Large intestine (tissue), 3 donors: ENCODE measurements at regions not wholly inside any gene's neighbourhood (a gene's known extent, or its start where the extent isn't known, plus 50 kb on each side); places are given as distances from the start of the nearest gene placed in this dataset.

Source experiments
- DNase-seq, 2 donors: peaks; one replicate each; pipeline versions ENCODE4 v3.0.0 to v3.0.0-alpha.2; 2013
- H3K27ac ChIP-seq: one replicate; pipeline ENCODE4 v1.5.1; 2013; ENCODE audit warnings: low read length
- H3K27me3 ChIP-seq: 2 replicates; pipeline ENCODE4 v1.6.1; 2013; ENCODE audit warnings: low read length; ENCODE audit not compliant: control insufficient read depth, insufficient read depth
- H3K36me3 ChIP-seq: 2 replicates; pipeline ENCODE4 v1.6.1; 2013; ENCODE audit warnings: low read length; ENCODE audit not compliant: control insufficient read depth, insufficient read depth
- H3K4me1 ChIP-seq: one replicate; pipeline ENCODE4 v1.6.1; 2013; ENCODE audit warnings: low read length; ENCODE audit not compliant: control insufficient read depth, insufficient read depth
- H3K4me3 ChIP-seq: one replicate; pipeline ENCODE4 v1.5.1; 2013; ENCODE audit warnings: low read length
- H3K9me3 ChIP-seq: one replicate; pipeline ENCODE4 v1.6.1; 2013; ENCODE audit warnings: mild to moderate bottlenecking, low read depth, low read length, moderate library complexity; ENCODE audit not compliant: control insufficient read depth
- WGBS: methylation state at CpG from one replicate; pipeline ENCODE4 v1.1.5; 2013; ENCODE audit warnings: low lambda C conversion rate; ENCODE audit not compliant: insufficient coverage; 5-methylcytosine and 5-hydroxymethylcytosine counted together

- peak in 1 of 2 donors; percentile 35 for DNase-seq
- Histone ChIP-seq H3K9me3 (no peaks in the 10 kb centered on the region), H3K4me3 (no peak overlapping the region), H3K27ac (no peak overlapping the region), H3K27me3 (no peaks in the 10 kb centered on the region), H3K36me3 (no peaks in the 10 kb centered on the region), H3K4me1 (peaks cover 7% of the 10 kb centered on the region)
- WGBS: no CpG with 5 or more reads among the region's 4 CpGs
These were observed 572.7 kb downstream of the SOX6 start for GRCh38 chr11:15783619-15784018.

GRCh38 chr11:15793043-15793996, 563.0 kb downstream of the SOX6 start:
- no peaks in the 10 kb centered on the region for H3K4me1 ChIP-seq

DNA sequence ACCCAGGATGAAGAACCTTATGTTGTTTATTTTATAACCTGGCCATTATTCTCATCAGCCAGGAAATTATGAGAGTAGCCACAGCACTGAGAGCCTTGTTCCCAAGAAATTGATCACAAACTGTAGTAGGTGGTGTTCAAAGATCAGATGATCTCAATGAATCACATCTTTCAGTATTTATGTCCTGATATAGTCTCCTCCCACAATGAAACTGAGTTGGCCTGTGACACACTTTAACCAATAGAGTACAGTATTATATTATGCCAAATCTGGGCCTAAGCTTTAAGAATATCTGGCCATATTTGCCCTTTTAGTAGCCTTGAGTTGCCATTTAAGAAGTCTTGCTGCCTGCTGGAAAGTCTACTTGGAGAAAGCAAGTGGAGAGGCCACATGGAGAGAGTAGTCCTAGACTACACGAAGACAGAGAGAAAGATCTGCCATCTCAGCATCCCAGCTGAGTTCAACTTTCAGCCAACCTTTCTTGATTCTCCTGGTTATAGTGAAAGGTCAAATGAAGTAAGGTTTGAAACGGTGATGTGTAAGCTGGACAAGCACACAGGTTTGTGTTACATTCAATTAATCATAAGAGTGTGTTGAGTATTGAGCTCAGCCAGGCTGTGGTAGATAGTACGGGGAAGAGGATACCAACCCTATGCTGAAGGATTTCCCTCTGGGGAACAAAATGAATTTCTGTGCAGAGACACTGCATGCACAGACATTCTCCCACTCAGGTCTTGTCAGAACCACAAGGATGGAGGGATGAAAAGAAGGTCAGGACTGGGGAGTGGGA, 561.8 kb downstream of the SOX6 start:
- peaks cover 4% of the 10 kb centered on the region for H3K9me3 ChIP-seq
- no peak for DNase-seq
- no peak overlapping the region for H3K4me3 ChIP-seq
- H3K27ac ChIP-seq: no peak overlapping the region
- no peaks in the 10 kb centered on the region for H3K27me3 ChIP-seq
- H3K4me1 ChIP-seq: no peaks in the 10 kb centered on the region
- no CpG with 5 or more reads among the region's 3 CpGs for WGBS
- H3K36me3 ChIP-seq: no peaks in the 10 kb centered on the region

More at GRCh38 chr11:15793043-15793996, 563.0 kb downstream of the SOX6 start:
- H3K27ac ChIP-seq: no peak overlapping the region
- H3K36me3 ChIP-seq: no peaks in the 10 kb centered on the region
- peaks cover 4% of the 10 kb centered on the region for H3K9me3 ChIP-seq
- H3K27me3 ChIP-seq: no peaks in the 10 kb centered on the region
- 93% methylated on average over 2 of the region's 5 CpGs for WGBS
- H3K4me3 ChIP-seq: no peak overlapping the region
- no peak for DNase-seq

DNA sequence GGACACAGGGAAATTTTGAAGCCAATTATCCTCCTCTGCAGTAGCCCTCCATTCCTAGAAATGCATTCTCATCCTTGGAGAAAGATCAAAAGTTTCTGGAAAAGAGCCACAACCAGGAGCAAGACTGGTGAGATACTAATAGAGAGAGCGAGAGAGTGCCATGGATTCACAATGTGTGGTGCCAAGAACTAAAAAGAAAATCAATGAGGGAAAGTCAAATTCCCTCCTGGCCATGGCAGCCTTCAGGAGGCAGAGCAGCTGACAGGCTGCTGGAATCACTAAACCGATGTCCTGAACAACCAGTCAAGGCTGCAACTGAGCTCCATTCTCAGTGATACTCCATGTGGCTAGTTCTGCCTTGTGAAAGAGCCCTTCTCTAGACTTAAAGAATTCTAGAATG, 561.0 kb downstream of the SOX6 start:
- WGBS: no CpG with 5 or more reads among the region's 2 CpGs
- no peaks in the 10 kb centered on the region for H3K4me1 ChIP-seq

DNA sequence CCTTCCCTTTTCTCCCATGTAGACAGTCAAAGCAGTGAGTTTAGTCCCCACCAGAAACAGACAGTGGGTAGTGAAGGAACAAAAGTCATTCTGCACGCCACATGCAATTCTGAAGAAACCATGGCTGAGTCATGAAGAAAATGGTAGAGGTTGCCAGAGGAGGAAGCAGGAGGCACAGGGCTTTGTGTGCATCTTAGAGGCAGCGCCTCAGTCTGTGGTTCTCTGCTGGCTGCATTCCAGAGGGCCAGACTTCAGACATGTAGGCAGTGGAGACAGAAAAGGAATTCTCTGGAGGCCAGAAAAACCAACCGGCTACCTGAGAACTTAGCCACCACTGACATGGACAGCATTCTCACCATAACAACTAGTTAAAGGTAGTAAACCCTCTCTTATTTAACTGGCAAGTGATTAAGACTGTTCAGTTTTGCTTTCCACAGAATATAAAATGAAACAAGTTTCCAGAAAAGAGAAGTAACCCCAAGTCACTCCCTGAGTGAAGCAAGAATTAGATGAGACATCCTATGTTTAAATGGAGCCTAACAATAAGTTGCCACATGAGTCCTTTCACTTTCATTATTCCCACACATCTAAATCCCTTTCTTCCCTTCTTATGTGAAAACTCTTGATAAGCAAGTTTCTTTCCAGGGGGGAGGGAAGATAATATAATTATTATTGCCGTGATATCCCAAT, 556.1 kb downstream of the SOX6 start:
- Histone ChIP-seq H3K4me1 (no peaks in the 10 kb centered on the region), H3K9me3 (no peaks in the 10 kb centered on the region), H3K27ac (no peak overlapping the region), H3K4me3 (no peak overlapping the region), H3K36me3 (no peaks in the 10 kb centered on the region), H3K27me3 (no peaks in the 10 kb centered on the region)
- peak; percentile 11 to 50 for DNase-seq
- WGBS: no CpG with 5 or more reads among the region's 4 CpGs

More for the DNA sequence above, 561.0 kb downstream of the SOX6 start:
- Histone ChIP-seq H3K27ac (no peak overlapping the region), H3K9me3 (peaks cover 4% of the 10 kb centered on the region), H3K4me3 (no peak overlapping the region), H3K36me3 (no peaks in the 10 kb centered on the region), H3K27me3 (no peaks in the 10 kb centered on the region)
- no peak for DNase-seq

DNA sequence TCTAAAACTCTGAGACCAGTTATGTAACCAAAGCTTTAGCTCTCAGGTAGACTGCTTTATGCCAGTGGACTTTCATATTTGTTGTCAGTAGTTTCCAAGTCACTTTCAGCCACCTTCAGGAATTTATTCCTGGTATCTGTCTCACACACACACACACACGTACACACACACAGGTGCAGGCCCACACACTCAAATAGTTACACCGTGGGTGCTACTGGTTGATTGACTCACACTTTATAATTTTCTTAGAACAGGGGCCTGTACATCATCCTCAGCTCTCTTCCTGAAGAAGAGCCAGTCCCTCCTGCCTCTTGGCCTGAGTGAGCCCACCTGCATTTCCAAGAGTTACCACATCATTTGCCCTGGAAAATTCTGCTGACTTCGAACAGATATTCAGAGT, 555.2 kb downstream of the SOX6 start:
- no peak overlapping the region for H3K4me3 ChIP-seq
- no peaks in the 10 kb centered on the region for H3K27me3 ChIP-seq
- H3K4me1 ChIP-seq: no peaks in the 10 kb centered on the region
- no CpG with 5 or more reads among the region's 3 CpGs for WGBS
- H3K9me3 ChIP-seq: no peaks in the 10 kb centered on the region
- H3K27ac ChIP-seq: no peak overlapping the region
- DNase-seq: no peak
- no peaks in the 10 kb centered on the region for H3K36me3 ChIP-seq

- WGBS: 92% methylated on average over 2 of the region's 5 CpGs
- Histone ChIP-seq H3K36me3 (no peaks in the 10 kb centered on the region), H3K4me3 (no peak overlapping the region), H3K27me3 (no peaks in the 10 kb centered on the region), H3K27ac (no peak overlapping the region), H3K4me1 (no peaks in the 10 kb centered on the region), H3K9me3 (no peaks in the 10 kb centered on the region)
- no peak for DNase-seq
These were observed 554.7 kb downstream of the SOX6 start for GRCh38 chr11:15801616-15802015.

- no peak for DNase-seq
- WGBS: no CpG with 5 or more reads among the region's 1 CpG
- no peak overlapping the region for H3K4me3 ChIP-seq
- H3K36me3 ChIP-seq: no peaks in the 10 kb centered on the region
- H3K27me3 ChIP-seq: no peaks in the 10 kb centered on the region
- no peak overlapping the region for H3K27ac ChIP-seq
- H3K4me1 ChIP-seq: no peaks in the 10 kb centered on the region
- no peaks in the 10 kb centered on the region for H3K9me3 ChIP-seq
These were observed 550.6 kb downstream of the SOX6 start for GRCh38 chr11:15805726-15806125.

GRCh38 chr11:15806217-15806616, 550.1 kb downstream of the SOX6 start:
- DNase-seq: no peak
- Histone ChIP-seq H3K36me3 (no peaks in the 10 kb centered on the region), H3K9me3 (no peaks in the 10 kb centered on the region), H3K27ac (no peak overlapping the region), H3K27me3 (no peaks in the 10 kb centered on the region), H3K4me3 (no peak overlapping the region), H3K4me1 (no peaks in the 10 kb centered on the region)
- WGBS: 100% methylated on average over 1 of the region's 4 CpGs

- no peak overlapping the region for H3K4me3 ChIP-seq
- H3K9me3 ChIP-seq: no peaks in the 10 kb centered on the region
- no peaks in the 10 kb centered on the region for H3K4me1 ChIP-seq
- no peaks in the 10 kb centered on the region for H3K36me3 ChIP-seq
- WGBS: 100% methylated on average over 1 of the region's 2 CpGs
- no peaks in the 10 kb centered on the region for H3K27me3 ChIP-seq
- H3K27ac ChIP-seq: no peak overlapping the region
- DNase-seq: no peak
These were observed 548.5 kb downstream of the SOX6 start for GRCh38 chr11:15807827-15808226.
